ENCODE measurements at regions not wholly inside any gene's neighbourhood (a gene's known extent, or its start where the extent isn't known, plus 50 kb on each side); places are given as distances from the start of the nearest gene placed in this dataset.

GRCh38 chr7:98459529-98459928 is 58.6 kb upstream of the BAIAP2L1 start:
- no peak overlapping the region for H3K4me3 ChIP-seq (ENCODE audit: low read depth, low read length, poor library complexity, severe bottlenecking)
- no TSS peak for BruUV-seq (replicated peaks)
- no peaks in the 10 kb centered on the region for H3K9me3 ChIP-seq (ENCODE audit: low read depth, low read length, poor library complexity, severe bottlenecking)
- ChIA-PET POLR2A (ENCODE audit: low non-redundant PET) (no interaction called here), CTCF (no interaction called here)
- intact Hi-C loops (cut with micrococcal nuclease; ENCODE audit: unreplicated experiment) = no loop called here
- no peak for DNase-seq (ENCODE audit: low spot score)
- H3K27me3 ChIP-seq (replicated peaks; ENCODE audit: insufficient read depth, low read depth, low read length, poor library complexity) = no peaks in the 10 kb centered on the region
- H3K27ac ChIP-seq (ENCODE audit: low read depth, low read length, poor library complexity, severe bottlenecking) = no peak overlapping the region
- TF ChIP-seq CTCF (conservative IDR thresholded peaks at IDR 0.05; ENCODE audit: low read depth, low read length) (no peak), EZH2 (IDR thresholded peaks at IDR 0.05; ENCODE audit: borderline replicate concordance, low read depth, low read length, poor library complexity, severe bottlenecking) (no peak)
- H3K36me3 ChIP-seq (ENCODE audit: insufficient read depth, low read length, poor library complexity, severe bottlenecking) = no peaks in the 10 kb centered on the region
- no peaks in the 10 kb centered on the region for H3K4me1 ChIP-seq (ENCODE audit: insufficient read depth, low read length, poor library complexity, severe bottlenecking)

- intact Hi-C loops (cut with micrococcal nuclease; ENCODE audit: unreplicated experiment) = no loop called here
- Histone ChIP-seq H3K27me3 (replicated peaks; ENCODE audit: insufficient read depth, low read depth, low read length, poor library complexity) (no peaks in the 10 kb centered on the region), H3K36me3 (ENCODE audit: insufficient read depth, low read length, poor library complexity, severe bottlenecking) (no peaks in the 10 kb centered on the region), H3K27ac (ENCODE audit: low read depth, low read length, poor library complexity, severe bottlenecking) (no peak overlapping the region), H3K9me3 (ENCODE audit: low read depth, low read length, poor library complexity, severe bottlenecking) (no peaks in the 10 kb centered on the region), H3K4me3 (ENCODE audit: low read depth, low read length, poor library complexity, severe bottlenecking) (no peak overlapping the region), H3K4me1 (ENCODE audit: insufficient read depth, low read length, poor library complexity, severe bottlenecking) (no peaks in the 10 kb centered on the region)
- POLR2A ChIA-PET (ENCODE audit: low non-redundant PET) = no interaction called here
- DNase-seq (ENCODE audit: low spot score) = no peak
- CTCF ChIA-PET = no interaction called here
- TF ChIP-seq CTCF (conservative IDR thresholded peaks at IDR 0.05; ENCODE audit: low read depth, low read length) = no peak
- TF ChIP-seq EZH2 (IDR thresholded peaks at IDR 0.05; ENCODE audit: borderline replicate concordance, low read depth, low read length, poor library complexity, severe bottlenecking) = no peak
- no TSS peak for BruUV-seq (replicated peaks)
Measured at GRCh38 chr7:98458090-98458875, 57.4 kb upstream of the BAIAP2L1 start.

GRCh38 chr7:98456866-98457265 is 56.0 kb upstream of the BAIAP2L1 start:
- Histone ChIP-seq H3K27me3 (replicated peaks; ENCODE audit: insufficient read depth, low read depth, low read length, poor library complexity) (no peaks in the 10 kb centered on the region), H3K27ac (ENCODE audit: low read depth, low read length, poor library complexity, severe bottlenecking) (no peak overlapping the region), H3K4me1 (ENCODE audit: insufficient read depth, low read length, poor library complexity, severe bottlenecking) (no peaks in the 10 kb centered on the region), H3K36me3 (ENCODE audit: insufficient read depth, low read length, poor library complexity, severe bottlenecking) (no peaks in the 10 kb centered on the region), H3K4me3 (ENCODE audit: low read depth, low read length, poor library complexity, severe bottlenecking) (no peak overlapping the region), H3K9me3 (ENCODE audit: low read depth, low read length, poor library complexity, severe bottlenecking) (no peaks in the 10 kb centered on the region)
- intact Hi-C loops (cut with micrococcal nuclease; ENCODE audit: unreplicated experiment) = no loop called here
- CTCF ChIA-PET = no interaction called here
- no TSS peak for BruUV-seq (replicated peaks)
- TF ChIP-seq EZH2 (IDR thresholded peaks at IDR 0.05; ENCODE audit: borderline replicate concordance, low read depth, low read length, poor library complexity, severe bottlenecking) (no peak), CTCF (conservative IDR thresholded peaks at IDR 0.05; ENCODE audit: low read depth, low read length) (no peak)
- no peak for DNase-seq (ENCODE audit: low spot score)
- POLR2A ChIA-PET (ENCODE audit: low non-redundant PET) = no interaction called here

Data from A673 (cell line).